ENCODE measurements at regions not wholly inside any gene's neighbourhood (a gene's known extent, or its start where the extent isn't known, plus 50 kb on each side); places are given as distances from the start of the nearest gene placed in this dataset.

DNA sequence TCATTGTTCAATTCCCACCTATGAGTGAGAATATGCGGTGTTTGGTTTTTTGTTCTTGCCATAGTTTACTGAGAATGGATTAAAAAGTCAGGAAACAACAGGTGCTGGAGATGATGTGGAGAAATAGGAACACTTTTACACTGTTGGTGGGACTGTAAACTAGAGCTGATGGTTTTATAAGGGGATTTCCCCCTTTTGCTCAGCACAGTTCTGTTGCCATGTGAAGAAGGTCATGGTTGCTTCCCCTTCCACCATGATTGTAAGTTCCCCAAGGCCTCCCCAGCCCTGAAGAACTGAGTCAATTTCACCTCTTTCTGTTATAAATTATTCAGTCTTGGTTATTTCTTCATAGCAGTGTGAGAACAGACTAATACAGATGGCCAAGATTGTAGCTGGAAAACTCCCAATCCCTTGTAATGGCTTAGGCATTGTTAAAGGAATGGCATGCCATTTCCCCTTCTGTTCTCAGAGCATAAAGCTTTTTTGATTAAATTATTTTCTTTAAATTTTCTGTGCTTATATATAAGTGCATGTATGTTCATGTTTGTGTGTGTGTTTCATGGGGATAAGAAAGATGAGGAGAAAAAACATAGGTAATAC lies 144.8 kb downstream of the BACH1 start:
- no peak for DNase-seq

DNA sequence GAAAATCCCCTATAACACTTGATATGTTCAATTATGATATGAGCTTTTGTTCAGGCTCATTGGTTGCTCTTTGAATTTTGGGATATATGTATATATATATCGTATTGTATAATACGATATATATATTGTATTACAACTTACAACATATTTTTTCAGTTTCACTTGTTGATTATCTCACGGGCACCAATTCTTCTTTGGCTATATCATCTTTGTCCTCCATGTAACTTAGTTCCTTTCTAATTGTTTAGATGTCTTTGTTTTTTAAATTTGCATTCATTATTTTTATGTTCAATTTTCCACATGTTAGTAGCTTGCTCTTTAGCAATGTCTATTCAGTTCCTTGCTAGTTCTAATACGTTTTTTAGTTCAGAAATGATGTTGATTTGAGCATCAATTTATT lies 150.0 kb downstream of the BACH1 start:
- no peak for DNase-seq

DNA sequence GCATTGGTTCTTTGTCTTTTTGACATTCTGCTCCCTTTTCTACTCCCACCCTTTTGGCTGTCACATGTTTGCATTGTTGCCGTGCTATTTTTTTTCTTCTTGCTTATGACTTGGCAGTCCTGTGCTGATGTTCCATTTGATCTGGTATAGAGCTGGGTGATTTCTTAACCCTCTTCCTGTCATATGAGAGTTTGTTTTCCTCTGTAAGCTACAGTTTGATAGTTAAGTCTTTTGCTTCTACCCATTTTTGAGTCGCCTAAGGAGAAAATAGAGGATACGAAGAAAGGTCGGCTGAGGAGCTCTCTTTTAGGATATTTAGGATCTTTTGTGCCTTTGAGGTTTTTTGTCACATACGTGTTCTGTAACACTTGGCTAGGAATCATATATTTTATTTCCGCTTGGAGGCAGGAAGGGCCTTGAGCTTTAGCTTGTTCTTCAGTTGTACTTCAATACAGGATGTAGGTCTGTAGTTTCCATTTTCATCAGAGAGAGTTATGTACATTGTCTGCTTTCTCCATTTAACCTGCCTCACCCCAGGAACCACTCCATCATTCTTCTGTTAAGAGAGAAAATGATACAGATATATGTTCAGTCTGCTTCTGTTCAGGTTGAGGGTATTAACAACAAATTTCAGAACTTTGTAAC lies 150.7 kb downstream of the BACH1 start:
- DNase-seq: no peak

DNA sequence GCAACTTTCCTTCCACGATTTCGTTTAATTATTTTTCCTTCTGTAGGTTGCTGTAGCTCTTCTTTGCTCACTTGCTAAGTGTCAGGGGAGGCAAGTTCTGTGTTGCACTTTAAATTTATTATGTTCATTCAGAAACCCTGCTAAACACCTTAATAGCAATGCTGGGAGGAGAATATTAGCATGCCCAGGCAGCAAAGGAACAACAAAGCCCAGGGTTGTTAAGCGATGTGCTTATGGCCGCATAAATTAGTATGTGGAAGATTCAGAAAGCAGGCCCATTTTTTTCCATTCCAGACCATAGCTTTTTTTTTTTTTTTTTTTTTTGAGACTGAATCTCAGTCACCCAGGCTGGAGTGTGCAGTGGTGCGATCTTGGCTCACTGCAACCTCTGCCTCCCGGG lies 151.3 kb downstream of the BACH1 start:
- no peak for DNase-seq

DNA sequence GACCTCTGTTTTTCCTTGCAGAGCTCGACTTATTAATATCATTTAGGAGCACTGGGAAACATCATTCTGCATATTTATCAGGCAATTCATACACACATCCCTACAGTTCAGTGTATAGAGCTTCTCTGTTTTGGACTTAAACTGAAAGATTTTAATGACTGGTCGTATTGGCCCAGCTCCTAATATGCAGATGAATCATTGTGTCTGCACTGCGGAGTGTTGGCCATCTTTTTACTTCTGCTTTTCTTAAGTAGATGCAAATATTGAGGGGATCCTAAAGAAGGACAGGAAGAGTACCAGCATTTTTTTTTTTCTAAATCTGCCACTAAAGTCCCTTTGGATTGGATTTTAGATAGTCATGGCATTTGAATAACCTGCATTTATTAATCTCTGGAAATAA lies 154.8 kb downstream of the BACH1 start:
- no peak for DNase-seq

DNA sequence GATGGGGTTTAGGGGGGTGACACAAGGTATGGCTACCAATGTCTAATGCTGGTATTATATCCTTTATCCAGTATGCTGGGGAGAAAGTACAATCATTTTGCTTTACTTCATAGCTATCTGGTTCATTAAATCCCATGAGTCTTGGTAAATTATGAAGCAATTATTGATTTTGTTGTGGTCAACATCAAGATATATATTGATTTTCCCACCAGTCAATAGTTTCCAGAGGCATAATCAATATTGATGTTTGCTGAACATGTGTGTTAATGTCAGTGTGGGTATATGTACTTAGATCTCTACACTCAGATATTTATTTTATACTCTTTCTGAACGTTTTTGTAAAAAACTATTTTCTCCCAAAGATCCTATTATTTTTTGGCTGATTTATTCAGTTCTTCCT lies 155.5 kb downstream of the BACH1 start:
- DNase-seq: no peak

DNA sequence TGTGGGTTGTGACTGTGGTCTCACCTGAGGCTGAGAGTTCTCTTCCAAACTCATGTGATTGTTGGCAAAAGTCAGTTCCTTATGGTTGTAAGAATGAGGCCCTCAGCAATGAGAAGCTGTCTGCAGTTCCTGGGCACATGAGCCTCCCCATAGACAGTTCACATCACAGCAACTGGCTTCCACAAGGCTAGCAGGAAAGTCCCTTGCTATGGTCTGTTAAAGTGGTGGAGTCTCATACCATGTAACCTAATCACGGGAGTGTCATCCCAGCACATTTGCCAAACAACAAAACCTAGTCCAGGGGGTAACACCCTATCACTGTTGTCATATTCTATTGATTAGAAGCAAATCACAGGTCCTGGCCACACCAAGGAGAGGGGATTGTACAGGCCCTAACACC lies 163.8 kb downstream of the BACH1 start:
- DNase-seq: no peak

DNA sequence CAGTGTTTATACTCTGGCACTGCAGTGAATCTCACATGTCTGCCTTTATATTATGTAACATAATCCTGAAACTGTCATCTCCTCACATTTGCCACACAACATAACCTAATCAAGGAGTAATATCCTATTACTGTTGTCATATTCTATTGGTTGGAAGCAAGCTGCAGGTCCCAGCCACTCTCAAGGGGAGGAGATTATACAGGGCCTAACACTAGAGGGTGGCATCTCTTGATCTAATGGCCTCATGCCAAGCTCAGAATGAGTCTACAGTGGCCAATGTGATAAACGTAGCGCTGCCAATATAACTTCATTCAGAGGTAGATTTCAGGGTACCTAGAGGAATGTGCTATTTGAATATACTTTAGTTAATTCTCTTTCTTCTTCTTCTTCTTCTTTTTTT lies 166.8 kb downstream of the BACH1 start:
- DNase-seq: no peak

DNA sequence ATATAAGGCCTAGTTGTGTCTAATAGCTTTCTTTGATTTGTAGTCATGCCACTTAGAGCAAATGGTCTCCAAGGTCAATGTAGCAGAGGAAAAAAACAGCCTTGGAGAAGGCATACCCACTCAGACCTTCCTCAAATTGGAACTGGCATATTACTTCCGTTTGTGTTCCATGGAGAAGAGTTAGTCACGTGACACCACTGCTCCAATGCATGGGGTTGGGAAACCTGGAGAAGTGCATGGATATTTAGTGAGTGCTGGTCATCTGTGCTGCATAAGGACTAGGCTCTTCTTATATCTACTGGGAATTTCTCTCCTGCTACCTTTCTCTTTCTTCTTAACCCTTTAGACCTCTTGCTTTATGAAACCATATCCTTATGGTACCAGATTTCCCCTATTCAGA lies 167.8 kb downstream of the BACH1 start:
- DNase-seq: no peak

DNA sequence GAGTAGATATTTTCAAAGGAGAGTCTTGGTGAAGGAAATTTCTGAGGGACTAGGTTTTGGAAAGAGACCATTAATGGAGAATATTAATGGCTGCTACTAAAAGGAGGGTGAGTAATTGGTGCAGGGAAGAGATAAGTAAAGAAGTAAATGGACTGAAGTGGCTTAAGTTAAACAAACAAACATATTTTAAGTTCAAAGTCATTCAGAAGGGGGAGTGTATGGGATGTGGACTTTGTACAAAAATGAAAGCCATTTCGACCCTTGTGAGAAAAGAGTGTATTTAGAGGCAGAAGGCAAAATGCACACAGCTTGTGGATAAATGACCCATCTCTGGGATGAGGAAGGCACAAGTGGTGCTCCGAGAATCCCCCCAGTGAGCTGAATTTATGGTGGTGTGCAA lies 171.7 kb downstream of the BACH1 start:
- DNase-seq: no peak

DNA sequence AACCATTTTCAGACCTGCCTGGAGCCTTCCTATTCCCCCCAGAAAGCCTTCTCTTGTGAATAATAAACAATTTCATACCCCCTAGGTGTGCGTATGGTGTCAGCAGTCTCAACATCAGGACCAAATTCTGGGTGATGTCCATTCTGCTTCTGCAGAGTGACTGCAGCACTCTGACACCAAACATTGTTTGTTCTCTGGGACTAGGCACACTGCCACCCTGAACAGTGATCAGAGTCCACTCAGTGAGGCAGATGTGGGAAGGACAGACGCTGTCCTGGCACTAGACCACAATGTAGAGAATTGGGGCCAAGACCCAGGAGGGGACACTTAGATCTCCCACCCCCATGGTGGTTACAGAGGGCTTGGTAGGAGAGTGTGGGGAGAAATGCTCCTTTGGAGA lies 175.1 kb downstream of the BACH1 start:
- DNase-seq: no peak

DNA sequence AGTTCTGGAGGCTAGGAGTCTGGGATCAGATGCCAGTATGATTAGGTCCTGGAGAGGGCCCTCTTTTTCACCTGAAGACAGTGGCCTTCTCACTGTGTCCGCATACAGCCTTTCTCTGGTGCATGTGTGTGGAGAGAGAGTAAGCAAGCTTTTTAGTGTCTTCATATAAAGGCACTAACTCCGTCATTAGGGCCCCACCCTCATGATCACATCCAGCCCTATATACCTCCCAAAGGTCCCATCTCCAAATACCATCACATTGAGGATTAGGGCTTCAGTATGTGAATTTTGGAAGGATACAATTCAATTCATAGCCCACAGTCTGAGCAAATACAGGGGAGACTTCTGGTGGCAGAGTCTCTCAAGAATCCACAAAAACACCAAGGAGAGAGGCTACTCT lies 176.6 kb downstream of the BACH1 start:
- DNase-seq: no peak

DNA sequence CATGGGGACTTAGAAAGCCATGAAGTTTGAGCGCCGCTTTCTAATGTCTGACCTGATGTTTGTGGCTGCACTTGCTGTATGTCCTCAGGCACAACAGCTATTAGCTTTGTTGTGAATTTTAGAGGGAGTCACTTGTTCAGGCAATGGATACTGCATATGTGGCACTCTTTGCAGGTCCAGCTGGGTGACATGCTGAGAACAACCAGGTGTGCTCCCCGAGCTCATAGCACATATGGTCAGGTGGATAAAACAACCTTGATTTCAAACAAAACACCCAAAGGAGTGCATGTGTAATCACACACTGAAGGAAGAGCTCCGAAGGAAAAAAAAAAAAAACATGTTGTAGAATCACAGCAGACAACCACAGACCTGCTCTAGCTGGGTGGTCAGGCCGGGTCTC lies 178.6 kb downstream of the BACH1 start:
- DNase-seq: peak; percentile 5

DNA sequence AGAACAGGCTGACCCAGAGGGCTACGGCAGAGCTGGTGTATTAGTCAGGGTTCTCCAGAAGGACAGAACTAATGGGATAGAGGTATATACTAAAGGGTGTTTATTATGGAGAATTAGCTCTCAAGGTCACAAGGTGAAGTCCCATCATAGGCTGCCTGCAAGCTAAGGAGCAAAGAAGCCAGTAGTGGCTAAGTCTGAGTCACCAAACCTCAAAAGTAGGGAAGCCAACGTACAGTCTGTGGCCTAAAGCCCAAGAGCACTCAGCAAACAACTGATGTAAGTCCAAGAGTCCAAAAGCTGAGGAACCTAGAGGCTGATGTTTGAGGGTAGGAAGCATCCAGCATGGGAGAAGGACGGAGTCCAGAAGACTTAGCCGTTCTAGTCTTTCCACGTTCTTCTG lies 179.2 kb downstream of the BACH1 start:
- DNase-seq: no peak

DNA sequence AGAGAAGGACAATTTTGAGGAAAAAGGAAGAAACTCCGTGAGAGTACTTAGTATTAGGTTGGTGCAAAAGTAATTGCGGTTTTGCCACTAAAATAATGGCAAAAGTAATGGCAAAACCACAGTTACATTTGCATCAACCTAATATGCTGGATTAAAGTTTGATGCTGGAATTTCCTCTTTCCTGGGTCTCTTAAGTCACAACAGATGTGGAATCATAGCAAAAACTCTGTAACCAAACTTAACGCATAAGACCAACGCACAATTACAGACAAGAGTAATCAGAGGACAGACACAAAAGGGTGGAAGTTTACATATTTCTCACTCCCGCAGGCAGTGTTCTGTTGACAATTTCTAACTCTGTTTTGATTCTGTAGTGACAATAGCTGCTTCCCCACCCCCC lies 182.4 kb downstream of the BACH1 start:
- no peak for DNase-seq

DNA sequence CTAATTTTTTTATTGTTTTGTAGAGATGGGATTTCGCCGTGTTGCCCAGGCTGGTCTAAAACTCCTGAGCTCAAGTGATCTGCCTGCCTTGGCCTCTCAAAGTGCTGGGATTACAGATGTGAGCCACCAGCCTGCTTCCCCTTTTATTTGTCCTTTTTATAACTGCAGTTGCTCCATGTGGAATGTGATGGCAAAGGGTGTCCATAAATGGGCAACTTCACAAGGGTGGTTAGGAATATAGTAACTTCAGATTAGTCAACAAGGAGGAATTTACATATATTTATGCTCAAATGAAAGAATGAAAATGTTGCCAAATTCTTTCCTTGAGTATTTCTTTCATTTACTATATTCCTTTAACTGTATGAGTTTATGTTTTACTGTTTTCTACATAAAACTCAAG lies 182.9 kb downstream of the BACH1 start:
- no peak for DNase-seq

DNA sequence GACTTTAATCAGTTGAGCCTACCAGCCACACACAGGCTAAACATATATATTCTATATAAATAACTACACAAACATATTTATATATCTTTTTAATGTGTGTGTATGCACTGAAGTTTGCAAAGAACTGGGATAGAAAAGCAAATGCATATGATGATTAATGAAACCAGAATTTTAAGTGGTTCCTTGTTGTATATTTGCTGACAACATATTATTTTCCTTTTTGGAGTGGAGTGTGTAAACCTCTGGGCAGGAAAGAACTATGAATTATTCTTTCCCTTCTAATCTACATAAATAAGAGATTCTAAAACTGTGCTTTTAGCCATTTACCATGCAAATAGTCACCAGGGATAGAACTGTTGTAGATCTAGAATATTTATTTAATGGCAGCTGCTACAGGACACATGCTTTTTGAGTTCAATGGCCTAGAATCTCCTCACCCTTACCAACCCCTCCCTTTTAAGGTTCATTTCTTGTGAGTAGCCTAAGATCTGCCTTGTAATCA lies 187.6 kb downstream of the BACH1 start:
- DNase-seq: no peak

All from NCI-H146 (cell line).